A673 (cell line): ENCODE measurements at regions not wholly inside any gene's neighbourhood (a gene's known extent, or its start where the extent isn't known, plus 50 kb on each side); places are given as distances from the start of the nearest gene placed in this dataset.

Experiments
- EZH2 ChIP-seq: fragments of 200-600 bp; sonication (generic); IDR thresholded peaks from 2 replicates; pipeline ENCODE4 v1.6.1; 2017; ENCODE audit warnings: borderline replicate concordance, low read depth, mild to moderate bottlenecking, mixed read lengths, antibody characterized with exemption, low read length; ENCODE audit not compliant: poor library complexity, severe bottlenecking
- TF ChIP-seq, protein P1 (sequence below): fragments of 300-800, 200-600 bp; sonication (generic); conservative IDR thresholded peaks from 2 replicates; pipeline ENCODE4 v1.5.1; 2017; ENCODE audit warnings: low read depth, mild to moderate bottlenecking, antibody characterized with exemption, low read length, moderate library complexity, mixed read lengths

DNA sequence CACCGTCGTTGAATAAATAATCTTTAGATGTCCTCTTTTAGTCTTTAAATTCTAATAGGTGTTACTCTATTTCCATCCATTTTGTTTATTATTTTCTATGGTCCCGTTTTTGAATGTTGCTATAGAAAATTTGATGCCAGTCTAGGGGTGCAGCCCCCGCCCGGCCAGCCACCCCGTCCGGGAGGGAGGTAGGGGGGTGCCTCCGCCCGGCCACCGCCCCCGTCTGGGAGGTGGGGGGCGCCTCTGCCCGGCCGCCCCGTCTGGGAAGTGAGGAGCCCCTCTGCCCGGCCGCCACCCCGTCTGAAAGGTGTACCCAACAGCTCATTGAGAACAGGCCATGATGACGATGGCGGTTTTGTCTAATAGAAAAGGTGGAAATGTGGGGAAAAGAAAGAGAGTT lies 2372.2 kb upstream of the WWC1 start:
- TF ChIP-seq, protein P1, sequence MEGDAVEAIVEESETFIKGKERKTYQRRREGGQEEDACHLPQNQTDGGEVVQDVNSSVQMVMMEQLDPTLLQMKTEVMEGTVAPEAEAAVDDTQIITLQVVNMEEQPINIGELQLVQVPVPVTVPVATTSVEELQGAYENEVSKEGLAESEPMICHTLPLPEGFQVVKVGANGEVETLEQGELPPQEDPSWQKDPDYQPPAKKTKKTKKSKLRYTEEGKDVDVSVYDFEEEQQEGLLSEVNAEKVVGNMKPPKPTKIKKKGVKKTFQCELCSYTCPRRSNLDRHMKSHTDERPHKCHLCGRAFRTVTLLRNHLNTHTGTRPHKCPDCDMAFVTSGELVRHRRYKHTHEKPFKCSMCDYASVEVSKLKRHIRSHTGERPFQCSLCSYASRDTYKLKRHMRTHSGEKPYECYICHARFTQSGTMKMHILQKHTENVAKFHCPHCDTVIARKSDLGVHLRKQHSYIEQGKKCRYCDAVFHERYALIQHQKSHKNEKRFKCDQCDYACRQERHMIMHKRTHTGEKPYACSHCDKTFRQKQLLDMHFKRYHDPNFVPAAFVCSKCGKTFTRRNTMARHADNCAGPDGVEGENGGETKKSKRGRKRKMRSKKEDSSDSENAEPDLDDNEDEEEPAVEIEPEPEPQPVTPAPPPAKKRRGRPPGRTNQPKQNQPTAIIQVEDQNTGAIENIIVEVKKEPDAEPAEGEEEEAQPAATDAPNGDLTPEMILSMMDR: no peak
- TF ChIP-seq EZH2: no peak
